ENCODE measurements at regions not wholly inside any gene's neighbourhood (a gene's known extent, or its start where the extent isn't known, plus 50 kb on each side); places are given as distances from the start of the nearest gene placed in this dataset.

GRCh38 chr17:55909776-55910175, 158.9 kb downstream of the PCTP start:
- no peaks in the 10 kb centered on the region for H3K27me3 ChIP-seq (ENCODE audit: low read length)
- ChIA-PET POLR2A (ENCODE audit: unreplicated experiment) (no interaction called here), CTCF (no interaction called here)
- H3K9ac ChIP-seq (ENCODE audit: low read length) = no peak overlapping the region
- no peak for ATAC-seq
- H3K4me2 ChIP-seq (ENCODE audit: low read length) = no peak overlapping the region
- no peak overlapping the region for H3K27ac ChIP-seq (ENCODE audit: low read length)
- no peaks in the 10 kb centered on the region; the same call in 1 of the 2 replicates for H3K9me3 ChIP-seq (ENCODE audit: low read length)
- intact Hi-C loops (cut with micrococcal nuclease) = no loop called here
- DNase-seq = no peak
- H3K79me2 ChIP-seq (ENCODE audit: low read length) = no peaks in the 10 kb centered on the region
- no peaks in the 10 kb centered on the region for H3K36me3 ChIP-seq (ENCODE audit: low read depth, low read length)
- no peaks in the 10 kb centered on the region for H4K20me1 ChIP-seq (ENCODE audit: low read length)
- no peak overlapping the region for H2AFZ ChIP-seq (ENCODE audit: low read length)
- BruUV-seq (replicated peaks) = no TSS peak
- no peaks in the 10 kb centered on the region for H3K4me1 ChIP-seq (ENCODE audit: insufficient read depth, low read length)
- H3K4me3 ChIP-seq (ENCODE audit: low read length) = no peak overlapping the region
- H3F3A ChIP-seq (ENCODE audit: low read length, unreplicated experiment) = no peaks in the 10 kb centered on the region
- H3K9me2 ChIP-seq (replicated peaks; ENCODE audit: low read length) = no peaks in the 10 kb centered on the region
- TF ChIP-seq EZH2phosphoT487 (IDR thresholded peaks at IDR 0.05; ENCODE audit: borderline replicate concordance, low read length) = no peak
- TF ChIP-seq CTCF (conservative IDR thresholded peaks at IDR 0.05; ENCODE audit: low read depth, low read length) = no peak
- no peak for TF ChIP-seq EZH2 (IDR thresholded peaks at IDR 0.05; ENCODE audit: low read length, unreplicated experiment)

- H3K4me3 ChIP-seq (ENCODE audit: low read length) = no peak overlapping the region
- H3K27ac ChIP-seq (ENCODE audit: low read length) = no peak overlapping the region
- H3K4me1 ChIP-seq (ENCODE audit: insufficient read depth, low read length) = no peaks in the 10 kb centered on the region
- no peak overlapping the region for H3K4me2 ChIP-seq (ENCODE audit: low read length)
- H3K9ac ChIP-seq (ENCODE audit: low read length) = no peak overlapping the region
- no peaks in the 10 kb centered on the region; the same call in 1 of the 2 replicates for H3K9me3 ChIP-seq (ENCODE audit: low read length)
- DNase-seq = no peak
- no peaks in the 10 kb centered on the region for H3K79me2 ChIP-seq (ENCODE audit: low read length)
- no TSS peak for BruUV-seq (replicated peaks)
- H3K27me3 ChIP-seq (ENCODE audit: low read length) = no peaks in the 10 kb centered on the region
- no peaks in the 10 kb centered on the region for H3K36me3 ChIP-seq (ENCODE audit: low read depth, low read length)
- H4K20me1 ChIP-seq (ENCODE audit: low read length) = no peaks in the 10 kb centered on the region
- ChIA-PET CTCF (no interaction called here), POLR2A (ENCODE audit: unreplicated experiment) (no interaction called here)
- intact Hi-C loops (cut with micrococcal nuclease) = no loop called here
- TF ChIP-seq CTCF (conservative IDR thresholded peaks at IDR 0.05; ENCODE audit: low read depth, low read length) (no peak), EZH2phosphoT487 (IDR thresholded peaks at IDR 0.05; ENCODE audit: borderline replicate concordance, low read length) (no peak), EZH2 (IDR thresholded peaks at IDR 0.05; ENCODE audit: low read length, unreplicated experiment) (no peak)
- H3K9me2 ChIP-seq (replicated peaks; ENCODE audit: low read length) = no peaks in the 10 kb centered on the region
- no peaks in the 10 kb centered on the region for H3F3A ChIP-seq (ENCODE audit: low read length, unreplicated experiment)
- no peak overlapping the region for H2AFZ ChIP-seq (ENCODE audit: low read length)
- ATAC-seq = no peak
Measured at GRCh38 chr17:55911186-55911585, 160.3 kb downstream of the PCTP start.

- TF ChIP-seq EZH2phosphoT487 (IDR thresholded peaks at IDR 0.05; ENCODE audit: borderline replicate concordance, low read length) = no peak
- TF ChIP-seq CTCF (conservative IDR thresholded peaks at IDR 0.05; ENCODE audit: low read depth, low read length) = no peak
- TF ChIP-seq EZH2 (IDR thresholded peaks at IDR 0.05; ENCODE audit: low read length, unreplicated experiment) = no peak
- BruUV-seq (replicated peaks) = no TSS peak
- no peak overlapping the region for H3K9ac ChIP-seq (ENCODE audit: low read length)
- no peaks in the 10 kb centered on the region for H3K9me2 ChIP-seq (replicated peaks; ENCODE audit: low read length)
- H3K4me3 ChIP-seq (ENCODE audit: low read length) = no peak overlapping the region
- DNase-seq (no peak), ATAC-seq (no peak)
- no peaks in the 10 kb centered on the region for H3K79me2 ChIP-seq (ENCODE audit: low read length)
- peaks cover 8% of the 10 kb centered on the region; the same call in 1 of the 2 replicates for H3K27me3 ChIP-seq (ENCODE audit: low read length)
- no peaks in the 10 kb centered on the region for H4K20me1 ChIP-seq (ENCODE audit: low read length)
- intact Hi-C loops (cut with micrococcal nuclease) = no loop called here
- no peaks in the 10 kb centered on the region for H3F3A ChIP-seq (ENCODE audit: low read length, unreplicated experiment)
- ChIA-PET POLR2A (ENCODE audit: unreplicated experiment) (no interaction called here), CTCF (no interaction called here)
- H3K4me1 ChIP-seq (ENCODE audit: insufficient read depth, low read length) = no peaks in the 10 kb centered on the region
- H2AFZ ChIP-seq (ENCODE audit: low read length) = no peak overlapping the region
- H3K9me3 ChIP-seq (ENCODE audit: low read length) = no peaks in the 10 kb centered on the region; the same call in 1 of the 2 replicates
- no peak overlapping the region for H3K27ac ChIP-seq (ENCODE audit: low read length)
- H3K4me2 ChIP-seq (ENCODE audit: low read length) = no peak overlapping the region
- H3K36me3 ChIP-seq (ENCODE audit: low read depth, low read length) = no peaks in the 10 kb centered on the region
Measured at GRCh38 chr17:55925440-55925839, 174.6 kb downstream of the PCTP start.
